ENCODE measurements at regions not wholly inside any gene's neighbourhood (a gene's known extent, or its start where the extent isn't known, plus 50 kb on each side); places are given as distances from the start of the nearest gene placed in this dataset.
"Not testable (repeated sequence)": the region's sequence is repeated elsewhere in the genome, so short reads cannot be mapped to it uniquely, and the experiment has no call there.

- H3K27ac Mint-ChIP-seq (ENCODE audit: unreplicated experiment); DNase-seq (ENCODE audit: low spot score); H3K4me3 Mint-ChIP-seq (ENCODE audit: unreplicated experiment); H3K36me3 Mint-ChIP-seq (ENCODE audit: low read depth); H3K27me3 Mint-ChIP-seq (ENCODE audit: low read depth); H3K4me1 Mint-ChIP-seq (ENCODE audit: low read depth): not testable (repeated sequence)
- peaks cover 58% of the 10 kb centered on the region for H3K9me3 Mint-ChIP-seq (ENCODE audit: low read depth)
These were observed 305.8 kb upstream of the POTED start for GRCh38 chr21:13303763-13304162.

GRCh38 chr21:13304901-13305300, 304.7 kb upstream of the POTED start:
- H3K4me1 Mint-ChIP-seq (ENCODE audit: low read depth); H3K36me3 Mint-ChIP-seq (ENCODE audit: low read depth); H3K27ac Mint-ChIP-seq (ENCODE audit: unreplicated experiment); H3K4me3 Mint-ChIP-seq (ENCODE audit: unreplicated experiment); H3K27me3 Mint-ChIP-seq (ENCODE audit: low read depth); DNase-seq (ENCODE audit: low spot score): not testable (repeated sequence)
- H3K9me3 Mint-ChIP-seq (ENCODE audit: low read depth): peaks cover 56% of the 10 kb centered on the region

GRCh38 chr21:13310120-13310519, 299.5 kb upstream of the POTED start:
- H3K4me1 Mint-ChIP-seq (ENCODE audit: low read depth): not testable (repeated sequence)

GRCh38 chr21:13310570-13311524, 298.7 kb upstream of the POTED start:
- H3K4me1 Mint-ChIP-seq (ENCODE audit: low read depth); DNase-seq (ENCODE audit: low spot score); H3K27me3 Mint-ChIP-seq (ENCODE audit: low read depth); H3K27ac Mint-ChIP-seq (ENCODE audit: unreplicated experiment); H3K4me3 Mint-ChIP-seq (ENCODE audit: unreplicated experiment); H3K36me3 Mint-ChIP-seq (ENCODE audit: low read depth): not testable (repeated sequence)
- H3K9me3 Mint-ChIP-seq (ENCODE audit: low read depth): peaks cover 39% of the 10 kb centered on the region

More at GRCh38 chr21:13310120-13310519, 299.5 kb upstream of the POTED start:
- not testable (repeated sequence) for H3K36me3 Mint-ChIP-seq (ENCODE audit: low read depth); H3K27me3 Mint-ChIP-seq (ENCODE audit: low read depth); H3K4me3 Mint-ChIP-seq (ENCODE audit: unreplicated experiment); DNase-seq (ENCODE audit: low spot score); H3K27ac Mint-ChIP-seq (ENCODE audit: unreplicated experiment)
- peaks cover 33% of the 10 kb centered on the region for H3K9me3 Mint-ChIP-seq (ENCODE audit: low read depth)

GRCh38 chr21:13318718-13319117, 290.9 kb upstream of the POTED start:
- H3K4me3 Mint-ChIP-seq (ENCODE audit: unreplicated experiment): not testable (repeated sequence)

GRCh38 chr21:13321919-13322318, 287.7 kb upstream of the POTED start:
- not testable (repeated sequence) for H3K27me3 Mint-ChIP-seq (ENCODE audit: low read depth); H3K4me3 Mint-ChIP-seq (ENCODE audit: unreplicated experiment); DNase-seq (ENCODE audit: low spot score); H3K36me3 Mint-ChIP-seq (ENCODE audit: low read depth); H3K27ac Mint-ChIP-seq (ENCODE audit: unreplicated experiment); H3K4me1 Mint-ChIP-seq (ENCODE audit: low read depth)
- H3K9me3 Mint-ChIP-seq (ENCODE audit: low read depth): peaks cover 34% of the 10 kb centered on the region

More at GRCh38 chr21:13318718-13319117, 290.9 kb upstream of the POTED start:
- DNase-seq (ENCODE audit: low spot score); H3K4me1 Mint-ChIP-seq (ENCODE audit: low read depth); H3K27ac Mint-ChIP-seq (ENCODE audit: unreplicated experiment); H3K27me3 Mint-ChIP-seq (ENCODE audit: low read depth); H3K36me3 Mint-ChIP-seq (ENCODE audit: low read depth): not testable (repeated sequence)
- peaks cover 45% of the 10 kb centered on the region for H3K9me3 Mint-ChIP-seq (ENCODE audit: low read depth)

GRCh38 chr21:13340670-13341234, 268.8 kb upstream of the POTED start:
- not testable (repeated sequence) for H3K4me1 Mint-ChIP-seq (ENCODE audit: low read depth); H3K27ac Mint-ChIP-seq (ENCODE audit: unreplicated experiment); DNase-seq (ENCODE audit: low spot score); H3K4me3 Mint-ChIP-seq (ENCODE audit: unreplicated experiment); H3K27me3 Mint-ChIP-seq (ENCODE audit: low read depth); H3K36me3 Mint-ChIP-seq (ENCODE audit: low read depth)
- peaks cover 19% of the 10 kb centered on the region for H3K9me3 Mint-ChIP-seq (ENCODE audit: low read depth)

- not testable (repeated sequence) for H3K4me3 Mint-ChIP-seq (ENCODE audit: unreplicated experiment); H3K36me3 Mint-ChIP-seq (ENCODE audit: low read depth); DNase-seq (ENCODE audit: low spot score); H3K27me3 Mint-ChIP-seq (ENCODE audit: low read depth); H3K4me1 Mint-ChIP-seq (ENCODE audit: low read depth); H3K27ac Mint-ChIP-seq (ENCODE audit: unreplicated experiment)
- H3K9me3 Mint-ChIP-seq (ENCODE audit: low read depth): peaks cover 13% of the 10 kb centered on the region
These were observed 258.1 kb upstream of the POTED start for GRCh38 chr21:13351521-13351920.

- not testable (repeated sequence) for H3K27me3 Mint-ChIP-seq (ENCODE audit: low read depth); H3K4me3 Mint-ChIP-seq (ENCODE audit: unreplicated experiment); H3K4me1 Mint-ChIP-seq (ENCODE audit: low read depth); DNase-seq (ENCODE audit: low spot score); H3K36me3 Mint-ChIP-seq (ENCODE audit: low read depth); H3K27ac Mint-ChIP-seq (ENCODE audit: unreplicated experiment)
- peaks cover 37% of the 10 kb centered on the region for H3K9me3 Mint-ChIP-seq (ENCODE audit: low read depth)
These were observed 249.4 kb upstream of the POTED start for GRCh38 chr21:13360175-13360574.

All from chondrocyte (in vitro differentiated cells).